Skin of body (tissue), 1 donor: ENCODE measurements at regions not wholly inside any gene's neighbourhood (a gene's known extent, or its start where the extent isn't known, plus 50 kb on each side); places are given as distances from the start of the nearest gene placed in this dataset.

Experiments used
- DNase-seq: peaks from one replicate; lab custom pipeline; 2025; lab: John Stamatoyannopoulos, UW

GRCh38 chr11:80626721-80627120, 1185.9 kb upstream of the TENM4 start:
- no peak for DNase-seq

GRCh38 chr11:80625563-80625962, 1184.7 kb upstream of the TENM4 start:
- DNase-seq, result no peak

GRCh38 chr11:80621871-80622270, 1181.0 kb upstream of the TENM4 start:
- no peak for DNase-seq

- DNase-seq, result no peak
These were observed 1180.0 kb upstream of the TENM4 start for GRCh38 chr11:80620867-80621266.

GRCh38 chr11:80617156-80617555, 1176.3 kb upstream of the TENM4 start:
- no peak for DNase-seq

- no peak for DNase-seq
These were observed 1175.4 kb upstream of the TENM4 start for GRCh38 chr11:80616070-80616800.

GRCh38 chr11:80613655-80614054, 1172.8 kb upstream of the TENM4 start:
- no peak for DNase-seq

GRCh38 chr11:80610516-80610915, 1169.7 kb upstream of the TENM4 start:
- no peak for DNase-seq

- no peak for DNase-seq
These were observed 1162.6 kb upstream of the TENM4 start for GRCh38 chr11:80603472-80603871.

- DNase-seq, result no peak
These were observed 1158.1 kb upstream of the TENM4 start for GRCh38 chr11:80598905-80599304.

GRCh38 chr11:80596291-80596810, 1155.5 kb upstream of the TENM4 start:
- DNase-seq, result no peak

- DNase-seq, result no peak
These were observed 1154.2 kb upstream of the TENM4 start for GRCh38 chr11:80595011-80595410.

- no peak for DNase-seq
These were observed 1153.0 kb upstream of the TENM4 start for GRCh38 chr11:80593648-80594374.

GRCh38 chr11:80592546-80592945, 1151.7 kb upstream of the TENM4 start:
- no peak for DNase-seq

GRCh38 chr11:80587906-80588305, 1147.1 kb upstream of the TENM4 start:
- DNase-seq, result no peak

GRCh38 chr11:80586464-80586863, 1145.6 kb upstream of the TENM4 start:
- DNase-seq, result no peak

GRCh38 chr11:80584661-80585060, 1143.8 kb upstream of the TENM4 start:
- no peak for DNase-seq

- no peak for DNase-seq
These were observed 1129.0 kb upstream of the TENM4 start for GRCh38 chr11:80569832-80570231.

GRCh38 chr11:80565231-80565630, 1124.4 kb upstream of the TENM4 start:
- DNase-seq, result no peak

GRCh38 chr11:80562523-80563125, 1121.8 kb upstream of the TENM4 start:
- no peak for DNase-seq

- no peak for DNase-seq
These were observed 1119.1 kb upstream of the TENM4 start for GRCh38 chr11:80559942-80560341.

GRCh38 chr11:80553565-80553964, 1112.7 kb upstream of the TENM4 start:
- no peak for DNase-seq
